H9 (cell line): ENCODE measurements at regions not wholly inside any gene's neighbourhood (a gene's known extent, or its start where the extent isn't known, plus 50 kb on each side); places are given as distances from the start of the nearest gene placed in this dataset.

Experiments used
- DNase-seq: peaks from one replicate; pipeline ENCODE4 v3.0.0-alpha.2; 2017
- H2AFZ ChIP-seq: one replicate; pipeline ENCODE4 v1.6.1; 2013; ENCODE audit warnings: mild to moderate bottlenecking, low read length, control low read depth, moderate library complexity
- H2AK5ac ChIP-seq: 2 replicates; pipeline ENCODE4 v1.6.1; 2013; ENCODE audit warnings: low read length, control low read depth, mixed read lengths; ENCODE audit not compliant: insufficient read length
- H2BK120ac ChIP-seq: one replicate; pipeline ENCODE4 v1.6.1; 2013; ENCODE audit warnings: low read depth, mild to moderate bottlenecking, low read length, control low read depth, inconsistent platforms; ENCODE audit not compliant: poor library complexity, severe bottlenecking
- H2BK12ac ChIP-seq: 2 replicates; pipeline ENCODE4 v1.6.1; 2013; ENCODE audit warnings: low read length, control low read depth, mixed read lengths, low read depth; ENCODE audit not compliant: insufficient read length
- H2BK15ac ChIP-seq: 2 replicates; pipeline ENCODE4 v1.6.1; 2013; ENCODE audit warnings: low read depth, low read length, control low read depth
- H2BK20ac ChIP-seq: one replicate; pipeline ENCODE4 v1.6.1; 2013; ENCODE audit warnings: low read depth, mild to moderate bottlenecking, low read length, control low read depth, inconsistent platforms; ENCODE audit not compliant: poor library complexity, severe bottlenecking
- H2BK5ac ChIP-seq: 2 replicates; pipeline ENCODE4 v1.6.1; 2013; ENCODE audit warnings: low read length, control low read depth, mixed read lengths; ENCODE audit not compliant: insufficient read length
- H3K14ac ChIP-seq: 2 replicates; pipeline ENCODE4 v1.6.1; 2013; ENCODE audit warnings: low read length, control low read depth; ENCODE audit not compliant: insufficient read depth
- H3K18ac ChIP-seq: 2 replicates; pipeline ENCODE4 v1.6.1; 2013; ENCODE audit warnings: low read depth, mild to moderate bottlenecking, mixed read lengths, low read length, control low read depth; ENCODE audit not compliant: insufficient read length
- H3K23ac ChIP-seq: 2 replicates; pipeline ENCODE4 v1.6.1; 2013; ENCODE audit warnings: low read length, control low read depth, mixed read lengths, low read depth; ENCODE audit not compliant: insufficient read length
- H3K23me2 ChIP-seq: 2 replicates; pipeline ENCODE4 v1.6.1; 2013; ENCODE audit warnings: low read depth, mild to moderate bottlenecking, mixed read lengths, low read length, control low read depth; ENCODE audit not compliant: insufficient read length, poor library complexity, severe bottlenecking
- H3K27ac ChIP-seq: 2 replicates; pipeline ENCODE4 v1.5.1; 2013; ENCODE audit warnings: low read length, control low read depth, mixed read lengths, low read depth; ENCODE audit not compliant: insufficient read length
- H3K27me3 ChIP-seq: 2 replicates; pipeline ENCODE4 v1.6.1; 2013; ENCODE audit warnings: low read length, control low read depth, inconsistent platforms; ENCODE audit not compliant: insufficient read depth
- H3K4ac ChIP-seq: 2 replicates; pipeline ENCODE4 v1.6.1; 2013; ENCODE audit warnings: low read depth, mild to moderate bottlenecking, control low read depth, inconsistent platforms, low read length, moderate library complexity
- H3K4me1 ChIP-seq: 2 replicates; pipeline ENCODE4 v1.6.1; 2013; ENCODE audit warnings: low read length, control low read depth, inconsistent platforms; ENCODE audit not compliant: insufficient read depth
- H3K4me2 ChIP-seq: 2 replicates; pipeline ENCODE4 v1.6.1; 2013; ENCODE audit warnings: low read length, control low read depth, mixed read lengths; ENCODE audit not compliant: insufficient read length, insufficient read depth
- H3K56ac ChIP-seq: 2 replicates; pipeline ENCODE4 v1.6.1; 2013; ENCODE audit warnings: low read depth, mild to moderate bottlenecking, mixed read lengths, low read length, control low read depth; ENCODE audit not compliant: insufficient read length
- H3K79me1 ChIP-seq: 2 replicates; pipeline ENCODE4 v1.6.1; 2013; ENCODE audit warnings: low read depth, mild to moderate bottlenecking, moderate library complexity, low read length, control low read depth, inconsistent platforms; ENCODE audit not compliant: insufficient read depth, poor library complexity, severe bottlenecking
- H3K79me2 ChIP-seq: 2 replicates; pipeline ENCODE4 v1.6.1; 2013; ENCODE audit warnings: low read length, control low read depth, inconsistent platforms; ENCODE audit not compliant: insufficient read depth
- H3K9ac ChIP-seq: 2 replicates; pipeline ENCODE4 v1.6.1; 2013; ENCODE audit warnings: low read length, control low read depth, mixed read lengths; ENCODE audit not compliant: insufficient read length; ENCODE audit errors: extremely low read depth
- H3K9me3 ChIP-seq: one replicate; pipeline ENCODE4 v1.6.1; 2013; ENCODE audit warnings: low read depth, low read length, inconsistent platforms; ENCODE audit not compliant: control insufficient read depth
- H3T11ph ChIP-seq: one replicate; pipeline ENCODE4 v1.6.1; 2013; ENCODE audit warnings: mild to moderate bottlenecking, low read length, control low read depth, inconsistent platforms
- H4K20me1 ChIP-seq: one replicate; pipeline ENCODE4 v1.6.1; 2013; ENCODE audit not compliant: control insufficient read depth, insufficient read length, insufficient read depth
- H4K5ac ChIP-seq: 2 replicates; pipeline ENCODE4 v1.6.1; 2013; ENCODE audit warnings: low read depth, mild to moderate bottlenecking, mixed read lengths, low read length, control low read depth; ENCODE audit not compliant: insufficient read length
- H4K8ac ChIP-seq: replicated peaks from 2 replicates; pipeline ENCODE4 v1.6.1; 2013; ENCODE audit warnings: low read length, control low read depth, mixed read lengths, low read depth; ENCODE audit not compliant: insufficient read length
- H4K91ac ChIP-seq: 2 replicates; pipeline ENCODE4 v1.6.1; 2013; ENCODE audit warnings: low read depth, mild to moderate bottlenecking, moderate library complexity, mixed read lengths, low read length, control low read depth; ENCODE audit not compliant: insufficient read length
- H3K27ac Mint-ChIP-seq, 3 experiments: 2 replicates in 2 of 3; 3 replicates in 1 of 3; pipeline ENCODE4 v1.8.0; 2020 to 2021; ENCODE audit warnings: mixed read lengths in 3 of 3, mild to moderate bottlenecking in 1 of 3, moderate library complexity in 1 of 3
- H3K27me3 Mint-ChIP-seq: 2 replicates; pipeline ENCODE4 v1.8.0; 2021; ENCODE audit warnings: low read depth, mild to moderate bottlenecking, moderate library complexity, mixed read lengths
- H3K36me3 Mint-ChIP-seq, 3 experiments: 2 replicates in 2 of 3; 3 replicates in 1 of 3; pipeline ENCODE4 v1.8.0; 2020 to 2021; ENCODE audit warnings: low read depth in 3 of 3, mixed read lengths in 3 of 3; ENCODE audit not compliant: insufficient read depth in 1 of 3
- H3K4me1 Mint-ChIP-seq, 2 experiments: 2 replicates each; pipeline ENCODE4 v1.8.0; 2020; ENCODE audit warnings: mixed read lengths in 2 of 2
- H3K4me3 Mint-ChIP-seq, 2 experiments: 2 replicates in 1 of 2; 3 replicates in 1 of 2; pipeline ENCODE4 v1.8.0; 2020 to 2021; ENCODE audit warnings: mild to moderate bottlenecking in 2 of 2, mixed read lengths in 2 of 2, moderate library complexity in 1 of 2
- H3K9me3 Mint-ChIP-seq, 2 experiments: 2 replicates in 1 of 2; 3 replicates in 1 of 2; pipeline ENCODE4 v1.8.0; 2020; ENCODE audit warnings: mild to moderate bottlenecking in 2 of 2, mixed read lengths in 2 of 2, moderate library complexity in 1 of 2
- CTCF ChIP-seq: fragments of 200-600 bp; sonication (generic); conservative IDR thresholded peaks from 3 replicates; pipeline ENCODE4 v1.8.0; 2021; ENCODE audit warnings: antibody characterized with exemption, mild to moderate bottlenecking
- WGBS: extraction: QIAGEN DNeasy Blood & Tissue Kit; methylation state at CpG from one replicate; pipeline ENCODE4 v1.1.7; 2013; ENCODE audit warnings: missing lambda C conversion rate, low lambda C conversion rate, mixed read lengths; ENCODE audit not compliant: insufficient read length; ENCODE audit errors: extremely low coverage; 5-methylcytosine and 5-hydroxymethylcytosine counted together

GRCh38 chr15:39151545-39151944 lies 429.3 kb upstream of the THBS1 start:
- Histone ChIP-seq H3K27me3 (no peaks in the 10 kb centered on the region), H3K9ac (no peak overlapping the region), H4K20me1 (no peaks in the 10 kb centered on the region), H2BK15ac (no peak overlapping the region), H4K8ac (no peak overlapping the region), H3K4me1 (no peaks in the 10 kb centered on the region), H3K23ac (no peak overlapping the region), H2AFZ (no peak overlapping the region), H3T11ph (no peak overlapping the region), H4K91ac (no peak overlapping the region), H3K14ac (no peak overlapping the region), H3K18ac (no peak overlapping the region), H2BK5ac (no peak overlapping the region), H2BK120ac (no peak overlapping the region), H2AK5ac (no peak overlapping the region), H2BK20ac (no peak overlapping the region), H3K23me2 (no peaks in the 10 kb centered on the region), H2BK12ac (no peak overlapping the region), H4K5ac (no peak overlapping the region), H3K79me2 (no peaks in the 10 kb centered on the region), H3K56ac (no peak overlapping the region), H3K79me1 (no peaks in the 10 kb centered on the region), H3K27ac (no peak overlapping the region), H3K4me2 (no peak overlapping the region), H3K9me3 (no peaks in the 10 kb centered on the region), H3K4ac (no peak overlapping the region)
- H3K27me3 Mint-ChIP-seq = no peaks in the 10 kb centered on the region
- TF ChIP-seq CTCF = no peak
- H3K36me3 Mint-ChIP-seq = no peaks in the 10 kb centered on the region
- peaks cover 9 to 15% of the 10 kb centered on the region in 2 experiments for H3K4me1 Mint-ChIP-seq
- DNase-seq = no peak
- H3K9me3 Mint-ChIP-seq = no peaks in the 10 kb centered on the region
- H3K27ac Mint-ChIP-seq = no peak overlapping the region
- no CpG with 5 or more reads among the region's 2 CpGs for WGBS
- no peak overlapping the region for H3K4me3 Mint-ChIP-seq
